HCT116 (cell line): ENCODE measurements at regions not wholly inside any gene's neighbourhood (a gene's known extent, or its start where the extent isn't known, plus 50 kb on each side); places are given as distances from the start of the nearest gene placed in this dataset.

ENCODE experiments used
- ATAC-seq: fragments of 200-7000 bp; cut with Tn5 transposase; 2 replicates; pipeline ENCODE4 v1.9.1; 2020; ENCODE audit warnings: mild to moderate bottlenecking, moderate library complexity
- BruUV-seq: library from RNA; stranded (reverse); fragments of 400-500 nt; replicated peaks from 2 replicates; lab custom pipeline; 2021; lab: Mats Ljungman, UMichigan
- CTCF ChIA-PET: fragments of 300-600 bp; sonication (Branson Sonifier 250); formaldehyde crosslinking; loops from one replicate; lab custom pipeline; 2021; ENCODE audit warnings: antibody characterized with exemption; lab: Charles Lee
- POLR2A ChIA-PET: fragments of 300-600, 350-600 bp; sonication (Branson Sonifier 250); formaldehyde crosslinking; loops from one replicate; lab custom pipeline; 2021; ENCODE audit warnings: antibody characterized with exemption; lab: Charles Lee
- RAD21 ChIA-PET, 2 experiments: fragments of 300-600 bp; sonication (Branson Sonifier 250); formaldehyde crosslinking; loops; one replicate each; lab custom pipeline; 2023; ENCODE audit warnings: low total read pairs in 2 of 2; ENCODE audit not compliant: uncharacterized antibody in 2 of 2, unreplicated experiment in 2 of 2, low non-redundant PET in 1 of 2; lab: Charles Lee
- DNase-seq: peaks from one replicate; pipeline ENCODE4 v3.0.0-alpha.2; 2010; ENCODE audit warnings: low read depth, low spot score
- H2AFZ ChIP-seq: fragments of 200-600 bp; shearing (Covaris generic), sonication (generic); 2 replicates; pipeline ENCODE4 v1.6.1; 2017; ENCODE audit warnings: low read depth, mixed run types, mixed read lengths, antibody characterized with exemption, low read length; ENCODE audit not compliant: poor library complexity, severe bottlenecking
- H3K27ac ChIP-seq: 2 replicates; pipeline ENCODE4 v1.5.1; 2012; ENCODE audit warnings: low read depth, low read length
- H3K27me3 ChIP-seq: fragments of 200-600 bp; sonication (generic); 2 replicates; pipeline ENCODE4 v1.6.1; 2016; ENCODE audit warnings: mixed run types, low read length, mixed read lengths; ENCODE audit not compliant: insufficient read depth
- H3K36me3 ChIP-seq, 2 experiments: fragments of 200-500 bp in 1 of 2; fragments of 200-600 bp in 1 of 2; sonication (Bioruptor generic) in 1 of 2; sonication (generic) in 1 of 2; 2 replicates each; pipeline versions ENCODE4 v1.5.1 to v1.6.1; 2014 to 2016; ENCODE audit warnings: low read length in 2 of 2, inconsistent platforms in 1 of 2, mixed read lengths in 1 of 2, mixed run types in 1 of 2; ENCODE audit not compliant: insufficient read depth in 2 of 2, control insufficient read depth in 1 of 2
- H3K4me1 ChIP-seq, 2 experiments: fragments of 200-600 bp in 1 of 2; sonication (generic) in 1 of 2; 2 replicates each; pipeline versions ENCODE4 v1.5.1 to v1.6.1; 2012 to 2017; ENCODE audit warnings: low read length in 2 of 2, inconsistent platforms in 1 of 2, mild to moderate bottlenecking in 1 of 2, mixed read lengths in 1 of 2, mixed run types in 1 of 2, moderate library complexity in 1 of 2; ENCODE audit not compliant: insufficient read depth in 2 of 2, control insufficient read depth in 1 of 2
- H3K4me2 ChIP-seq: fragments of 200-600 bp; sonication (generic); 2 replicates; pipeline ENCODE4 v1.6.1; 2017; ENCODE audit warnings: mixed run types, low read length, mixed read lengths
- H3K4me3 ChIP-seq, 2 experiments: fragments of 200-600 bp in 1 of 2; sonication (generic) in 1 of 2; replicated peaks in 1 of 2; 2 replicates each; pipeline ENCODE4 v1.5.1; 2011 to 2016; ENCODE audit warnings: low read length in 2 of 2, control low read depth in 1 of 2, low read depth in 1 of 2, mild to moderate bottlenecking in 1 of 2, mixed read lengths in 1 of 2, mixed run types in 1 of 2
- H3K79me2 ChIP-seq: fragments of 200-600 bp; sonication (generic); 2 replicates; pipeline ENCODE4 v1.6.1; 2017; ENCODE audit warnings: mild to moderate bottlenecking, mixed run types, low read length, moderate library complexity, mixed read lengths; ENCODE audit not compliant: insufficient read depth
- H3K9ac ChIP-seq: fragments of 200-600 bp; sonication (generic); 2 replicates; pipeline ENCODE4 v1.6.1; 2016; ENCODE audit warnings: low read length, mixed read lengths
- H3K9me2 ChIP-seq: fragments of 200-600 bp; sonication (generic), shearing (Covaris generic); 2 replicates; pipeline ENCODE4 v1.6.1; 2017; ENCODE audit warnings: mixed run types, mild to moderate bottlenecking, moderate library complexity; ENCODE audit not compliant: insufficient read depth
- H3K9me3 ChIP-seq, 2 experiments: fragments of 200-500 bp in 1 of 2; fragments of 200-600 bp in 1 of 2; sonication (Bioruptor generic) in 1 of 2; sonication (generic) in 1 of 2; 2 replicates each; pipeline ENCODE4 v1.6.1; 2014 to 2017; ENCODE audit warnings: low read length in 2 of 2, mixed read lengths in 2 of 2, inconsistent platforms in 1 of 2, low read depth in 1 of 2, mild to moderate bottlenecking in 1 of 2, mixed run types in 1 of 2, moderate library complexity in 1 of 2; ENCODE audit not compliant: control insufficient read depth in 1 of 2, insufficient read depth in 1 of 2
- H4K20me1 ChIP-seq: fragments of 200-600 bp; sonication (generic), shearing (Covaris generic); 2 replicates; pipeline ENCODE4 v1.6.1; 2017; ENCODE audit warnings: mixed run types, mild to moderate bottlenecking, moderate library complexity; ENCODE audit not compliant: insufficient read depth
- CEBPB ChIP-seq: IDR thresholded peaks from 2 replicates; pipeline ENCODE4 v1.6.1; 2012; ENCODE audit warnings: low read depth
- EGR1 ChIP-seq: IDR thresholded peaks from 2 replicates; pipeline ENCODE4 v1.6.1; 2012; ENCODE audit warnings: low read depth
- EZH2 ChIP-seq: fragments of 200-600 bp; sonication (generic); IDR thresholded peaks from 2 replicates; pipeline ENCODE4 v1.6.1; 2017; ENCODE audit warnings: antibody characterized with exemption, mixed run types
- EZH2phosphoT487 ChIP-seq: fragments of 200-600 bp; IDR thresholded peaks from 2 replicates; pipeline ENCODE4 v1.6.1; 2018; ENCODE audit warnings: antibody characterized with exemption, borderline replicate concordance
- POLR2A ChIP-seq: IDR thresholded peaks from 2 replicates; pipeline ENCODE4 v1.7.0; 2011; ENCODE audit warnings: borderline replicate concordance; ENCODE audit not compliant: insufficient read depth, insufficient read length; ENCODE audit errors: extremely low read depth
- POLR2AphosphoS5 ChIP-seq: IDR thresholded peaks from 2 replicates; pipeline ENCODE4 v1.6.1; 2011; ENCODE audit warnings: mild to moderate bottlenecking, low read depth, low read length, moderate library complexity
- RAD21 ChIP-seq: IDR thresholded peaks from 2 replicates; pipeline ENCODE4 v1.6.1; 2012; ENCODE audit warnings: low read depth, mild to moderate bottlenecking
- SIN3A ChIP-seq: IDR thresholded peaks from 2 replicates; pipeline ENCODE4 v1.6.1; 2012; ENCODE audit warnings: low read depth
- SP1 ChIP-seq: IDR thresholded peaks from 2 replicates; pipeline ENCODE4 v1.6.1; 2012; ENCODE audit warnings: low read depth
- SRF ChIP-seq: IDR thresholded peaks from 2 replicates; pipeline ENCODE4 v1.6.1; 2012; ENCODE audit warnings: low read depth
- YY1 ChIP-seq: IDR thresholded peaks from 2 replicates; pipeline ENCODE4 v1.6.1; 2011; ENCODE audit warnings: low read length, low read depth, moderate library complexity, mild to moderate bottlenecking; ENCODE audit not compliant: insufficient replicate concordance; ENCODE audit errors: extremely low read depth
- ZFX ChIP-seq: fragments of 450-650 bp; IDR thresholded peaks from 2 replicates; pipeline ENCODE4 v1.6.1; 2017
- intact Hi-C: fragments of 100-400 bp; cut with micrococcal nuclease; formaldehyde crosslinking; loops from 2 replicates; pipeline ENCODE4 v1.10.0; 2022
- TF ChIP-seq, protein P1 (sequence below): IDR thresholded peaks from 2 replicates; pipeline ENCODE4 v1.6.1; 2012; ENCODE audit warnings: low read depth
- TF ChIP-seq, protein P2 (sequence below): IDR thresholded peaks from 2 replicates; pipeline ENCODE4 v1.6.1; 2011; ENCODE audit warnings: mild to moderate bottlenecking, low read length, moderate library complexity; ENCODE audit not compliant: insufficient replicate concordance; ENCODE audit errors: extremely low read depth

GRCh38 chr14:27211741-27212140 is 613.9 kb upstream of the NOVA1 start:
- Histone ChIP-seq H4K20me1 (no peaks in the 10 kb centered on the region), H3K9ac (no peak overlapping the region), H3K79me2 (no peaks in the 10 kb centered on the region), H3K4me3 (no peak overlapping the region), H3K9me3 (peaks cover 3 to 44% of the 10 kb centered on the region in 2 experiments; a peak in 3 of 4 replicates), H3K27ac (no peak overlapping the region), H3K27me3 (no peaks in the 10 kb centered on the region), H2AFZ (no peak overlapping the region), H3K4me1 (no peaks in the 10 kb centered on the region), H3K9me2 (no peaks in the 10 kb centered on the region), H3K4me2 (no peak overlapping the region), H3K36me3 (no peaks in the 10 kb centered on the region)
- RAD21 ChIA-PET: no interaction called here
- DNase-seq (no peak), ATAC-seq (no peak)
- CTCF ChIA-PET: no interaction called here
- POLR2A ChIA-PET: no interaction called here
- intact Hi-C loops: no loop called here
- TF ChIP-seq EZH2 (no peak), SP1 (no peak), POLR2AphosphoS5 (no peak), CEBPB (no peak), SRF (no peak), SIN3A (no peak), EGR1 (no peak), POLR2A (no peak), ZFX (no peak), RAD21 (no peak), EZH2phosphoT487 (no peak), YY1 (no peak)
- TF ChIP-seq, protein P1, sequence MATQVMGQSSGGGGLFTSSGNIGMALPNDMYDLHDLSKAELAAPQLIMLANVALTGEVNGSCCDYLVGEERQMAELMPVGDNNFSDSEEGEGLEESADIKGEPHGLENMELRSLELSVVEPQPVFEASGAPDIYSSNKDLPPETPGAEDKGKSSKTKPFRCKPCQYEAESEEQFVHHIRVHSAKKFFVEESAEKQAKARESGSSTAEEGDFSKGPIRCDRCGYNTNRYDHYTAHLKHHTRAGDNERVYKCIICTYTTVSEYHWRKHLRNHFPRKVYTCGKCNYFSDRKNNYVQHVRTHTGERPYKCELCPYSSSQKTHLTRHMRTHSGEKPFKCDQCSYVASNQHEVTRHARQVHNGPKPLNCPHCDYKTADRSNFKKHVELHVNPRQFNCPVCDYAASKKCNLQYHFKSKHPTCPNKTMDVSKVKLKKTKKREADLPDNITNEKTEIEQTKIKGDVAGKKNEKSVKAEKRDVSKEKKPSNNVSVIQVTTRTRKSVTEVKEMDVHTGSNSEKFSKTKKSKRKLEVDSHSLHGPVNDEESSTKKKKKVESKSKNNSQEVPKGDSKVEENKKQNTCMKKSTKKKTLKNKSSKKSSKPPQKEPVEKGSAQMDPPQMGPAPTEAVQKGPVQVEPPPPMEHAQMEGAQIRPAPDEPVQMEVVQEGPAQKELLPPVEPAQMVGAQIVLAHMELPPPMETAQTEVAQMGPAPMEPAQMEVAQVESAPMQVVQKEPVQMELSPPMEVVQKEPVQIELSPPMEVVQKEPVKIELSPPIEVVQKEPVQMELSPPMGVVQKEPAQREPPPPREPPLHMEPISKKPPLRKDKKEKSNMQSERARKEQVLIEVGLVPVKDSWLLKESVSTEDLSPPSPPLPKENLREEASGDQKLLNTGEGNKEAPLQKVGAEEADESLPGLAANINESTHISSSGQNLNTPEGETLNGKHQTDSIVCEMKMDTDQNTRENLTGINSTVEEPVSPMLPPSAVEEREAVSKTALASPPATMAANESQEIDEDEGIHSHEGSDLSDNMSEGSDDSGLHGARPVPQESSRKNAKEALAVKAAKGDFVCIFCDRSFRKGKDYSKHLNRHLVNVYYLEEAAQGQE: no peak
- TF ChIP-seq, protein P2, sequence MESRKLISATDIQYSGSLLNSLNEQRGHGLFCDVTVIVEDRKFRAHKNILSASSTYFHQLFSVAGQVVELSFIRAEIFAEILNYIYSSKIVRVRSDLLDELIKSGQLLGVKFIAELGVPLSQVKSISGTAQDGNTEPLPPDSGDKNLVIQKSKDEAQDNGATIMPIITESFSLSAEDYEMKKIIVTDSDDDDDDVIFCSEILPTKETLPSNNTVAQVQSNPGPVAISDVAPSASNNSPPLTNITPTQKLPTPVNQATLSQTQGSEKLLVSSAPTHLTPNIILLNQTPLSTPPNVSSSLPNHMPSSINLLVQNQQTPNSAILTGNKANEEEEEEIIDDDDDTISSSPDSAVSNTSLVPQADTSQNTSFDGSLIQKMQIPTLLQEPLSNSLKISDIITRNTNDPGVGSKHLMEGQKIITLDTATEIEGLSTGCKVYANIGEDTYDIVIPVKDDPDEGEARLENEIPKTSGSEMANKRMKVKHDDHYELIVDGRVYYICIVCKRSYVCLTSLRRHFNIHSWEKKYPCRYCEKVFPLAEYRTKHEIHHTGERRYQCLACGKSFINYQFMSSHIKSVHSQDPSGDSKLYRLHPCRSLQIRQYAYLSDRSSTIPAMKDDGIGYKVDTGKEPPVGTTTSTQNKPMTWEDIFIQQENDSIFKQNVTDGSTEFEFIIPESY: no peak
- BruUV-seq: no TSS peak
